PC-9 (cell line): ENCODE measurements at regions not wholly inside any gene's neighbourhood (a gene's known extent, or its start where the extent isn't known, plus 50 kb on each side); places are given as distances from the start of the nearest gene placed in this dataset. TPM values are rescaled to one million over a fixed set of nuclear protein-coding genes. Genes with fewer than 3 reads are reported as not detected.

Experiments
- BruUV-seq: library from RNA; stranded (reverse); fragments of 400-500 nt; replicated peaks from 2 replicates; lab custom pipeline; 2021; lab: Mats Ljungman, UMichigan
- CTCF ChIA-PET: fragments of 300-600 bp; sonication (Branson Sonifier 250); formaldehyde crosslinking; loops from one replicate; lab custom pipeline; 2022; ENCODE audit warnings: antibody characterized with exemption; lab: Charles Lee
- POLR2A ChIA-PET: fragments of 300-600 bp; sonication (Branson Sonifier 250); formaldehyde crosslinking; loops from one replicate; lab custom pipeline; 2022; ENCODE audit warnings: antibody characterized with exemption; ENCODE audit not compliant: unreplicated experiment; lab: Charles Lee
- DNase-seq, 2 experiments: peaks; one replicate each; pipeline versions ENCODE4 v3.0.0 to v3.0.0-alpha.2; 2015 to 2022; ENCODE audit warnings: mixed read lengths in 1 of 2
- H2AFZ ChIP-seq: fragments of 200-600 bp; sonication (generic); 2 replicates; pipeline ENCODE4 v1.8.1; 2017; ENCODE audit warnings: antibody characterized with exemption
- H3F3A ChIP-seq: fragments of 200-600 bp; sonication (generic); 2 replicates; pipeline ENCODE4 v1.8.1; 2017; ENCODE audit warnings: antibody characterized with exemption, mild to moderate bottlenecking, low read depth; ENCODE audit not compliant: insufficient read depth
- H3K27ac ChIP-seq: fragments of 200-600 bp; sonication (generic); 2 replicates; pipeline ENCODE4 v1.6.1; 2016; ENCODE audit warnings: mixed run types
- H3K27me3 ChIP-seq: fragments of 200-600 bp; sonication (generic); 2 replicates; pipeline ENCODE4 v1.6.1; 2016; ENCODE audit warnings: low read depth, mixed run types; ENCODE audit not compliant: insufficient read depth
- H3K36me3 ChIP-seq: fragments of 200-600 bp; sonication (generic); 2 replicates; pipeline ENCODE4 v1.6.1; 2016; ENCODE audit warnings: low read depth, mixed run types
- H3K4me1 ChIP-seq: fragments of 200-600 bp; sonication (generic); replicated peaks from 2 replicates; pipeline ENCODE4 v1.6.1; 2016; ENCODE audit warnings: mixed run types; ENCODE audit not compliant: insufficient read depth
- H3K4me2 ChIP-seq: fragments of 200-600 bp; sonication (generic); 2 replicates; pipeline ENCODE4 v1.6.1; 2017; ENCODE audit warnings: mixed run types
- H3K4me3 ChIP-seq: fragments of 200-600 bp; sonication (generic); 2 replicates; pipeline ENCODE4 v1.6.1; 2016; ENCODE audit warnings: mixed run types
- H3K79me2 ChIP-seq: fragments of 200-600 bp; sonication (generic); 2 replicates; pipeline ENCODE4 v1.6.1; 2017; ENCODE audit warnings: low read depth, mixed run types
- H3K9me2 ChIP-seq: fragments of 200-600 bp; sonication (generic); 2 replicates; pipeline ENCODE4 v1.8.1; 2017; ENCODE audit warnings: mild to moderate bottlenecking; ENCODE audit not compliant: insufficient read depth
- H3K9me3 ChIP-seq: fragments of 200-600 bp; sonication (generic); 2 replicates; pipeline ENCODE4 v1.8.1; 2016; ENCODE audit warnings: low read depth; ENCODE audit not compliant: insufficient read depth
- H4K20me1 ChIP-seq: fragments of 200-600 bp; sonication (generic); 2 replicates; pipeline ENCODE4 v1.8.1; 2017; ENCODE audit not compliant: insufficient read depth
- CTCF ChIP-seq: fragments of 200-600 bp; sonication (generic); conservative IDR thresholded peaks from 2 replicates; pipeline ENCODE4 v1.6.1; 2017; ENCODE audit warnings: mixed run types, antibody characterized with exemption, mild to moderate bottlenecking, moderate library complexity
- EZH2 ChIP-seq: fragments of 200-600 bp; sonication (generic); IDR thresholded peaks from 2 replicates; pipeline ENCODE4 v1.8.0; 2017; ENCODE audit warnings: antibody characterized with exemption, low read depth
- intact Hi-C: fragments of 100-400 bp; cut with micrococcal nuclease; formaldehyde crosslinking; loops from one replicate; pipeline ENCODE4 v1.10.0; 2022; ENCODE audit not compliant: unreplicated experiment
- microRNA-seq: library from miRNA; unstranded; fragments of <30 nt; microRNA quantifications from one replicate; pipeline ENCODE4 v1.2.0, GENCODE V29; 2021; ENCODE audit warnings: borderline number of aligned reads, borderline replicate concordance

- Histone ChIP-seq H3K4me2 (no peak overlapping the region), H3K4me3 (no peak overlapping the region), H4K20me1 (no peaks in the 10 kb centered on the region; the same call in 1 of the 2 replicates), H3K36me3 (no peaks in the 10 kb centered on the region), H3K9me2 (no peaks in the 10 kb centered on the region), H3K27ac (no peak overlapping the region), H3K79me2 (no peaks in the 10 kb centered on the region), H3F3A (no peaks in the 10 kb centered on the region), H2AFZ (no peak overlapping the region), H3K27me3 (no peaks in the 10 kb centered on the region), H3K9me3 (no peaks in the 10 kb centered on the region), H3K4me1 (no peaks in the 10 kb centered on the region)
- ChIA-PET CTCF (no interaction called here), POLR2A (no interaction called here)
- no peak for DNase-seq
- intact Hi-C loops = no loop called here
- TF ChIP-seq CTCF (no peak), EZH2 (no peak)
- no TSS peak for BruUV-seq
Observed at GRCh38 chr13:61477619-61478018, 62.0 kb upstream of the PCDH20 start.

GRCh38 chr13:61470786-61471185 lies 55.1 kb upstream of the PCDH20 start:
- H3K4me3 ChIP-seq = no peak overlapping the region
- BruUV-seq = no TSS peak
- H3K27ac ChIP-seq = no peak overlapping the region
- no peak overlapping the region for H2AFZ ChIP-seq
- H3K36me3 ChIP-seq = no peaks in the 10 kb centered on the region
- no peaks in the 10 kb centered on the region; the same call in 1 of the 2 replicates for H3K9me2 ChIP-seq
- ChIA-PET CTCF (no interaction called here), POLR2A (no interaction called here)
- no peak overlapping the region for H3K4me2 ChIP-seq
- H3F3A ChIP-seq = no peaks in the 10 kb centered on the region
- no peaks in the 10 kb centered on the region for H3K79me2 ChIP-seq
- H3K4me1 ChIP-seq = no peaks in the 10 kb centered on the region
- no peak for TF ChIP-seq CTCF
- TF ChIP-seq EZH2 = no peak
- intact Hi-C loops = no loop called here
- no peaks in the 10 kb centered on the region for H3K27me3 ChIP-seq
- no peak for DNase-seq
- H4K20me1 ChIP-seq = no peaks in the 10 kb centered on the region
- no peaks in the 10 kb centered on the region for H3K9me3 ChIP-seq

GRCh38 chr13:61466280-61466679 lies 50.6 kb upstream of the PCDH20 start:
- no peaks in the 10 kb centered on the region for H4K20me1 ChIP-seq
- no TSS peak for BruUV-seq
- H2AFZ ChIP-seq = no peak overlapping the region
- no peak overlapping the region for H3K4me3 ChIP-seq
- CTCF ChIA-PET = no interaction called here
- intact Hi-C loops = no loop called here
- no peak overlapping the region for H3K4me2 ChIP-seq
- no peaks in the 10 kb centered on the region for H3K4me1 ChIP-seq
- no peaks in the 10 kb centered on the region for H3K27me3 ChIP-seq
- TF ChIP-seq CTCF (no peak), EZH2 (no peak)
- no peaks in the 10 kb centered on the region for H3K36me3 ChIP-seq
- no peaks in the 10 kb centered on the region for H3F3A ChIP-seq
- H3K27ac ChIP-seq = no peak overlapping the region
- H3K9me3 ChIP-seq = no peaks in the 10 kb centered on the region
- POLR2A ChIA-PET = no interaction called here
- H3K9me2 ChIP-seq = no peaks in the 10 kb centered on the region
- H3K79me2 ChIP-seq = no peaks in the 10 kb centered on the region
- DNase-seq = no peak

Small RNA genes lying in the stretch of these regions (microRNA-seq; reads per million reads assigned to microRNA genes)
- gene MIR4704 (not detected), gene MIR548X2 (not detected)
